ENCODE measurements at regions not wholly inside any gene's neighbourhood (a gene's known extent, or its start where the extent isn't known, plus 50 kb on each side); places are given as distances from the start of the nearest gene placed in this dataset.

DNA sequence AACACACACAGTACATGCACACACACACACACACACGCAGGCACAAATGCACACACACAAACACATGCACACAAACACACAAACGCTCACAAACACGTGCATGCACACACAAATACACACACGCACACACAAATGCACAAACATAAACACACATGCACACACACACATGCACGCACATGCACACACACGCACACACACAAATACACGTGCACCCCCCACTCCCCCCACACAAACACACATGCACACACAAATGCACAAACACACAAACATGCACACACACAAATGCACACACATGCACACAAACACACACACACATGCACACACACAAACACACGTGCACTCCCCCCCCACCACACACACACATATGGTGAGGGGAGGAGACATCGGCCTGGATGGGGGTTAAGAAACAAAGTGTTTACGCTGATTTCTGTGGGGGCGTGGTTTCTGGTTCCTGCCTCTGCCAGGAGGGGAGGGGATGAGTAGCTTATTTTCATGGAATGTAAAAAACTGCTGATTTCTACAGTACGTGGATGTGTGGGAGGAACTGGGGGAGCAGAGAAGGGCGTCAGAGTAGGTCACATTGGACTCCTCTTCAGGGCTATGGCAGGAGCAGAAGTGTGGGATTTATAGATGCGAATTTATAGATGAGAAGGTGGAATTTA, 607.2 kb downstream of the QKI start:
- DNase-seq (ENCODE audit: low read depth): no peak

DNA sequence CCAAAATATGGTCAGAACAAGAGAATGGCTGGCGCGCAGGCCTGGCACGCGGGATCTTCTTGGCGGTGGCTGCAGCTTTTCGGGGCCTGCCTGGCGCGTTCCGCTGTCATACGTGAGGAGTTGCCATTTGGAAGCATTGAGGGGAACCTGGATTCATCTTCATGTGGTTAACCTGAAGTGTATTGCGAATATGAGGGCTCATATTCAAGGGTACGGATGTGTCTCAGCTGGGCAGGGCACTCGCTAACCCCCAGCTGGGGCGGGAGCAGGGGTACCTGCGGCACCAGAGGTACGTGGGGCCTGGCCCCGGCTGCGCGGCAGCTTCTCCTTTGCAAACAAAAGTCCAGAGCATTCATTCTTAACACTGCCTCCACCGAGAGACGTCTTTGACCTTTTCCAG, 605.6 kb downstream of the QKI start:
- DNase-seq (ENCODE audit: low read depth): no peak

DNA sequence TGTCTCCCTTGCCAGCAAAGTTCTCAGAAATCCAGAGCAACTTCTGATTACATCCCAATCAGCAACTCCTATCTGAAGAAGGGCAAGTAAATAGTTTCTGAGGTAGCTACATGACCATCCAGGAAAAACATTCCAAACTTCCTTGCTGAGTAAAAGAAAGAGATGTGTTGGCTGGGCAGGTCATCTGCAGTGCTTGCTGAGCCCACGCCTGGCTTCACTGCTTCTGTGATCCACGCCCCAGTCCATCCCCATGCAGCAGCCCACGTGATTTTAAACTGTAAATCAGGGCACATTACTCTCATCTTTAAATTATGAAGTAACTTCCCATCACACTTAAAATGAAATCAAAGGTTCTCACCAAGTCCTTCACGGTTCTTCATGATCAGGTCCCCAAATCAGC, 603.6 kb downstream of the QKI start:
- no peak for DNase-seq (ENCODE audit: low read depth)

DNA sequence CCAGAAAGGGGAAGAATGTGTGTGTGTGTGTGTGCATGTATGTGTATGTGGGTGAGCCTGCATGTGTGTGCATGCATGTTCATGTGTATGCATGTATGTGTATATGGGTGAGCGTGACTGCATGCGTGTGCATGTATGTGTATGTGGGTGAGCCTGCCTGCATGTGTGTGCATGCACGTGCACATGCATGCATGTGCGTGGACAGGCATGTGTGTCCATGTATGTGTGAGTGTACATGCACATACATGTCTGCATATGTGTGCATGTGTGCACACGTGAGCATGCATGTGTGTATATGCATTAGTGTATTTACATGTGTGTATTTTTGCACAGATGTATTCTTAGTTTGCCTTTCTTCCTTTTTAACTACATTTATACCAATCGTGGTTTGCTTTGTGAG, 601.5 kb downstream of the QKI start:
- DNase-seq (ENCODE audit: low read depth): no peak

DNA sequence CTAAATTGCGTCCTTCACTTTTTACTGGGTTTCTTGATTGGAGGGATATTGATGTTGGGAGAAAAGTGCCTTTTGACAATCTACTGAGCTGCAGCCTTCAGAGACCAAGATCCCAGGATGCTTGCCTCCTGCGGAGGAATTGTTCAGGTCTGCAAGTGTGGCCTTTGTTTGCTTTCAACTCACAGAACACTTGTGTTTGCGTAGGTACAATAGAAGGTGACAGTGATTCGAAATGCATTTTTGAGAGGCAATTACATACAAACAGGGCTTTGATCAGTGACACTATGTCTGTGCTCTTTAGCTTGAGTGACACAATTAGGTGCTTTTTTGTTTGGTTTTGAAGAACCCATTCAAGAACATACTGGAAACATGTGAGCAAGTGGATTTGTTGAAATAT, 600.6 kb downstream of the QKI start:
- no peak for DNase-seq (ENCODE audit: low read depth)

DNA sequence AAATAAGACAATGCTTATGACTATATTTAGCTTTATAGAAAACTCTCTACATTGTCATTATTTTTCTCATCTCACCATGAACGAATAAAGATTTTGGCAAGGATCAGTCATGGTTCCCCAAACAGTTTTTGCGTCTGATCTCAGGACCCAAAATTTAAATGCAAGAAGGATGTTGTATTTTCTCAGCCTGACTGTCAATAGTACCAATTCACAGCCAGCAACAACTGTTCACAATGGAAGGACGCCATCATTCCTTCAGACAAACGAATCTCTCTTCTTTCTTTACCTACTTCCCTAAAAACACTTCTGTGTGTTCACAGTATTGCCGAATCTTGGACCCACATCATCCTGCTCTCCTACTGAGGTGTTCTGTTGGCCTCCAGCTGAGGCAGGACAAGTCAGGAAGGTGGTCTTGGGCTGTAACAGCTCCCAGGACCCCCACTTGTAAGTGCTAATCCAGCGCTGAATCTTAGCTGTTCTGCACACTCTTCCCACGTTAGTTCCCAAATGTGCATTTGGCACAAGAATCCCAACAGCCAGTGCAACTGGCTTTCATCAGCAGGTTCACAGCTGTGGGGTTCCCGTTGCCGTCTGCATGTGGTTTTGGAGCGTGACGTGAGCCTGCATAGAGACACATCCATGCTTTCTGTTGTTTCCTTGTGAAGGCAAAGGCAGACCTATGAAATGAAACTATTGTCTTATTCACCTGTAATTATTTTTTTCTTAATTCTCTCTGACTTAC, 600.0 kb downstream of the QKI start:
- DNase-seq (ENCODE audit: low read depth): no peak

DNA sequence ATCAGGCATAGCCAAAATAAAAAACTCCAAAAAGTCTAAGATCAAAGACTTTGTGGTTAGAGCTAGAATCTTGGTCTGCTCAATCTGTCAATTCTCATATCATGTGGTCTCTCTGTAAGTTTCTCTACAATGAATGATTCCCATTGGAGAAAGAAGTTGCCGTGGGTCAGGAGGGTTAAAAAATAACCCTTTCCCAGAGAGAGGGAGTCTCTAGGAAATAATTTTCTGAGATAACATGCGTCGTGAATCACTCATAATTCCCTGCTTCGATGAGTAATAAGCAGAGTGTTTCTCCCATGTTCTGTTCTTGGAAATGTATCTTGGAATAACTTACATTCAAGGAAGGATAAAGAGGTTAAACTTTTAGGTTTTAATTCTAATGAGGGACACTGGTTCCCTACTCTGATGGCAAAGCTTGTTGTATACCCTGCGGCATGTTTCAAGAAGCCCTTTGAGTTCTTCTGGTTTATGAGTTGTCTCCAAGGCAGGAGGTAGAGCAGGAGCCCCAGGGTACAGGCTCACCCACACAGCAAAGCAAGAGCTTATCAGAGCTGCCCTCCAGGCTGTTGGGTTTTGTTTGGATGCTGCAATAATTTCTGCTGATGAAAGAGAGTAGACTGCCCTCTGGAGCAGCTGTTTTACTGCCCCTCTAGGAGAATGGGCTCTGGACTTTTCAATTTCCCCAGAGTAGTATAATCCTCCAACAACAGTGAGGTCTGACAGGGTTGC, 599.1 kb downstream of the QKI start:
- DNase-seq (ENCODE audit: low read depth): no peak

DNA sequence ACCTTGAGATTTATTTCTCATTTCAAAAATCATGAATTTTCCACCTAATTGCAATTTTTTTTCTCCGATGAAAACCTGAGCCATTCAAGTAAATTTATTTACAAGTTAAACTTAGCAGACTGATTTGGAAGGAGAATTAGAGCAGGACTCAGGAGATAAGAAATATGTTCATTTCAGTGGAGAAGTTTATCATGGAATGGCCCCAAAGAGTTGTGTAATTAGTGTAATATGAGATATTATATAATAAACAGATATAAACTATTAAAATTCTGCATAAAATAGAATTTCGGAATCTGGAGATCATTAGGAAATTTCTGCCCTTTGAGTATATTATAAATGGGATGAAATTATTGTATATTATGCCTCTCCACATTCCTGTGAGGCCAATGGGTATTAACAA, 596.8 kb downstream of the QKI start:
- DNase-seq (ENCODE audit: low read depth): no peak

DNA sequence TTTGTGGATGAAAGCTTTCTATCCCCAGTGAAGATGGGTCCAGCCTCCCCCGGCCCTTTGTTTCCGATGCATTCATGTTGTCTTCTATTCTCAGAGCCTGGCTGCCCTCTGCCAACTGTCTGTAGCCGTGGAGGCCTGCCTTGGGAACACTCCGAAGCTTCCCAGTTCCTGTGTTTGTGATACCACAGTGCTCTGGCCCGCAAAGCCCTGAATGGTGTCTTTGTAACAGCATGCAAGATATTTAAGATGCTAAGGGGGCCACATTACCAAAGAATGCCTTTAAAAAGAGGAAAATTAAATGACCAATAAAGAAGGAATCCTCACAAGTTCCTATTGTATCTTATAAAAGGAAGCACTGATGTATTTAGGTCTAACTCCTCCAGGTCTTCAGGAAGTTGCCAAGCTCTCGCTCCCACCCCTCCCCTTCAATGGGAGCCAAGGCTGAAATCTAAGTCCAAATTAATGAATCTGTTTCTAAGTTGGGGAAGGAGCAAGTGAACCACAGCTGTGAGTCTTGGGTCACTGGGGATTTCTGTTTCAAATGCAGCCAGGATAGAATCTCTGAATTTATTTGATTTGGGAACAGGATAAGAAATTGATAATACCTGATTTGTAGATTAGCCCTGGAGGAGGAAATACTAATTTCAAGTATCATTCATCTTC, 596.1 kb downstream of the QKI start:
- DNase-seq (ENCODE audit: low read depth): no peak

DNA sequence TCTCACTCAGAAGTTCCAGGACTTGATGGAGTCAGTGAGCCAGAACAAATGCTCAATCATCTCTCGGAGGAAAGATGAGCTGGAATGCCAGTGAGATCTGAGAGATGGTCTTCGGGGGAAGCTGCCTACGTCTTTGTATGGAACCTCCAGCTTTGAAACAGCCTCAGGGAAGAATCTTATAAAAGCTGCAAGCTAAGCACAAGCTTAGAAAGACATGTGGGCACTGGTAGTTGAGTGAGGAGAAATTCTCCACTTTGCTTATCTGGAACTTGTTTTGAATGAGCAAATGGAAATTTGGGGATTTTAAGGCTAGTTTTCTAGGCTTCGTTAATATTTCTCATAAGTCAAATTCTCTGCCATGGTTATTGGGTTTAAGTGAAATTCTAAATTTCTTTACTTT, 594.4 kb downstream of the QKI start:
- no peak for DNase-seq (ENCODE audit: low read depth)

DNA sequence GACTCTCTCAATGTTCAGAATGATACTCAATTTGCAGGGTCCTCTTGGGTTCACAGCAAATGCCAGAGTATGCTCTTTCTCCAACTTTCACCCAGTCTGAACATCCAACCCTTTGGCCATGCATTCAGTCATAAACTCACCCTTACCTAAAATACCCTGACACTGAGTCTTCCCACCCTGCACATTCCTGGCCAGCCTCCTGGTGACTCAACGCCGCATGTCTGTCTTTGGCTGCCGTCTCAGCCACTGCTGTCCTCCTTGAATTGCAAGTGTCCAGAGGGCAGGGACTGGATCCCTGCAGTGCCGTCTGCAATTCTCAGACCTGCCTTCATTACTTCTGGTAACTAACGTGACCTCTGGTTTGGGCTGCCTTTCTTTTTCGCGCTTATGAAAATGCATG, 593.4 kb downstream of the QKI start:
- DNase-seq (ENCODE audit: low read depth): no peak

DNA sequence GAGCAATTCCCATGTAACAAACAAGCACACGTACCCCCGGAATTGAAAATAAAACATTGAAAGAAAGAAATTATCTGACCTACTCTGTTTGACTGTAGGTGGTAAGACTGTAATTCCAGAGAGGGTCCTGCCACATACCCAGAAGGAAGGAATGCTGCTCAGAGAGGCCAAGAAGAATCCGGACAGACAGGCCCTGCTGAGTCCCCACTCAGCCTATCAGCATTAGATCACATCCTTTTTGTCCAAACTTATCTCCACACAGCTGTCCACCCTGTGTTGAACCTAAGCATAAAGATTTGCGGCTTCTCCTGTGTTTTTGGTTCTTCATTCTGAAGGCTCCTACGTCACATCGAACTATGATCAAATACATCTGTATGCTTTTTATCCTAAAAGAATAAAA, 591.9 kb downstream of the QKI start:
- no peak for DNase-seq (ENCODE audit: low read depth)

DNA sequence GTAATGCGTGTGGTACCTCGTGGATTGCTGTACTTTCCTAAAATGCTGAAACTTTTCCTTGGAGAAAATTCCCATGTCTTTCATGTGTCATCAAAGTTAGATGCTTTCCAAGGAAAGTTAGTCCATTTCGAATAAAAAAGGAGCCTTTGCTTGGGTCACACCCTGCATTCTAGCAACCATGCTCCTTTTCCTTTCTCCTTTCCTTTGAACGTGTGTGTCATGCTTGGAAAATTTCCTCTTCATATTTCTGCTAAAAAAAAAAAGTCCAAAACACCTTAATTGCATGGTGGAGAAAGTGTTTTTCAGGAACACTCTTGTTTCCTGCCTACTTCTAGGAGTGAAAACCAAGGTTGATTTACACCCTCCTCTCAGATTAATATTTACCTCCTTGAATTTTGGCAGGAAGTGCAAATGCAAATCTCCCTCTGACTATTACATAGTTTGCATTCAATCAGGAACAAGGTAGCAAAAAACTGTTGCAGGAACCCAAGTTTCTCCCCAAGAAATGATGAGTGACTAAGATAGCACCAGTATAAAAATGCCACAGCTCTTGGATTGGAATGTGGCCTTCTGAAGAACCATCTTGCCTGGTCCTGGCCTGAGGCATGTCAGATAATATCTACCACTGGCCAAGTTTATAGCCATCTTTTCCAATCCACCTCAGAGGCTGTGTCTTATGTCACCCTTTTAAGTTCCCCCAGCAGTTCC, 590.6 kb downstream of the QKI start:
- DNase-seq (ENCODE audit: low read depth): no peak

DNA sequence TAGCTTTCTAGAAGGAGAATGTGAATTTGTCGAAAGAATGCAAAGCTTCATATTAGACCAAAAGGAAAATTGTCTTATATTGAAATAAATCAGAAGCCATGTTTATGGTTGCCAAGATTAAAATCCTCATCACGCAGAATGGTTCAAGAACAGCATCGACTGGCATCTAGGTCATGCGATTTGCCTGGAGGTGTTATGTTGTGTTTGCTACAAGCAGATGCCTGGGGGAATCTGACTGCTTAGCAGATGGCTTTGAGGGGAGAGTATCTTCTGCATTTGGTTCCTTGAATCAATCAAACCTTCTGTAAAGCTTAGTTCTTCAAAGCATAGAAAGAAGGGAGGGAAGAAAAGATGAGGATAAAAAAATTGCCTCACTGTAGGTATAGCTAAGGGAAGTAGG, 585.8 kb downstream of the QKI start:
- no peak for DNase-seq (ENCODE audit: low read depth)

DNA sequence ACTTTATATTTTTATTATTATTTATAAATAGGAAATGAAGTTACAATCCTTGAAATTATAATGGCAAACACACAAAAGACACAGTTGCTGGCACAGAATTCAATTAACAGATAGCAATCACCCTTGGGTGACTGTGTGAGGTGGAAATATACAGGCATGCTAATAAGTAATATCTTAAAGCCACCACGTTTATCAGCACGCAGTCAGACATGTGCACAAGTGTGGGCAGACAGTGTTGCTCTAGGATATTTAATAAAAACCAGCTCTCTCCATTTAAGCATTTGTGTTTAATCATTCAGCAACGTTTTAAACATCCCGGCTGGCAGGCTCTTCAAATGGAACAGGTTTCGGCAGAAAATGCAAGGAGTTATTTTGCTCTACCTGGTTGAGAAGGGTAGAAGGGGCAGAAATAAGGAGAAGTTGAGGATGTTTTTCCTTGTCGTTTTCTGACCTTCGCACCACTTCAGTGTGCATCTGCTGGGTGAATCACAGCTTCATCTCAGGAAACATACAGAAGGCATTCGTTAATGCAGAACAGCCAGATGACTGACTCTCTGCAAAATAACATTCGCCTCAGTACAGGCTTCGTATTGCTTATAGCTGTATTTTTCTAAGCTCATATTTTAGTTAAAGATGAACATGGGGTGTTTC, 585.1 kb downstream of the QKI start:
- no peak for DNase-seq (ENCODE audit: low read depth)

DNA sequence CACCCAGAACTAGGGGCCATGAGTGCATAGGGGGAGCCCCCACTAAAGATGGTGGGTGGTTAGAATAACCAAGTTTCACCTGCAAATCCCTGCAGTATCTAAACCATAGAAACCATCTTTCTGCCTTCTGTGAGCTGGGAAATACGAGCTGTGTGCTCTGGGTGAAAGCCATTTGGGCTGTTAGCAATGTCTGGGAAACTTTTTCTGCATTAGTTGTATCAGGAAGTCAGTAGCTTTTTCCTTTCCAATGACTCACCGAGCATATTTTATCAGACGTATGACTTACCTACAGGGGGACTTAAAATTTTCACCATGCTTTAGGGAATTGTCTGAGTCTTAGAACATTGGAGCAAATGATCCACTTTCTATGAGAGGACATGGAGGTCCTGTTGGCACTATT, 584.0 kb downstream of the QKI start:
- DNase-seq (ENCODE audit: low read depth): no peak

DNA sequence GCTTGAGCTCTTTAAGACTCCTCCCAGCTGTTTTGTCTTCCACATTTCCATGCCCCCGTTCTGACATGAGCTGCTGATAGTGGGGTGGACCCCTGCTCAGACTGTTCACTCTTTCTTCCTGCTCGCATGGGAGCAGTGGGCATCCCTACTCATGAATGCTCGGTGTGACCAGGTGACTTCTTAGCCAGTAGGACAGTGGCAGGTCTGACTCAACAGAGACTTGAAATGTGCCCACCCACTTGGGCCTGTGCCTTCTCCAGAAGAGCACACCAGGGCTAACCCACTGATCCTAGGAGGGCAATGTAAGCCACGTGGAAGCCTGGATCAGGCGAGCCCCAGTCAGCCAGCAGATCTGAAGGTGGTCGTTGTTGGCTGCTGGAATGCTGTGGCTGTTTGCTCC, 582.0 kb downstream of the QKI start:
- DNase-seq (ENCODE audit: low read depth): no peak

DNA sequence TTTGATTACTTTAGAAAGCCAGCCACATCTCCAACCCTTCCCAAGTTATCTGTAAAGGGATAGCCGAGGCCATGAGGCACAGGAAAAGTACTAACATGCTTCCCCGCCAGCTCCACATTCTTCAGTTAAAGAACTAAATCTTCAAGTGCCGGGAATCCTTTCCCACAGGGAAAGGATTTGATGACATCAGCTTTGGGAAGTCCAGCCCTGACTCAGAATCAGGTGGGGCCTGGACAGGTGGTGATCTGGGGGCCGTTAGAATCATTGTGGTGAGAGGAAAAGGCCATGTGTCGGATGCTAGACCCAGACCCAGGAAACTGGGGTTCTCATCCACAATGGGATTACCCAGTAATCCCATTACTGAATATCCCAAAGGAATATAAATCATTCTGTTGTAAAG, 580.0 kb downstream of the QKI start:
- DNase-seq (ENCODE audit: low read depth): no peak

DNA sequence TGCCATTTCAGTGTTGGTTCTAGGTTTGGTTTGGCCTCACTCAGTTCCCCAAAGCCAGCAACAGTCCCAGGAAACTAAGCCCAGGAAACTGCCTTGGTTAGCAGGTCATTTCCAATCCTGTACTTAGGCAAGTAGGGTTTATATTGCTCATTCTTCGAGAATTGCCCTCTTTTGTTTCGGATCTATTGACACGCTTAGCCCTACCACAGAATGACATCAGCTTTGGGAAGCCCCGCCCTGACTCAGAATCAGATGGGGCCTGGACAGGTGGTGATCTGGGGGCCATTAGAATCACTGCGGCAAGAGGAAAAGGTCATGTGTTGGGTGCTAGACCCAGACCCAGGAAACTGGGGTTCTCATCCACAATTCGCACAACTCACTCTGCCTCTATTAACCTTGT, 578.2 kb downstream of the QKI start:
- no peak for DNase-seq (ENCODE audit: low read depth)

DNA sequence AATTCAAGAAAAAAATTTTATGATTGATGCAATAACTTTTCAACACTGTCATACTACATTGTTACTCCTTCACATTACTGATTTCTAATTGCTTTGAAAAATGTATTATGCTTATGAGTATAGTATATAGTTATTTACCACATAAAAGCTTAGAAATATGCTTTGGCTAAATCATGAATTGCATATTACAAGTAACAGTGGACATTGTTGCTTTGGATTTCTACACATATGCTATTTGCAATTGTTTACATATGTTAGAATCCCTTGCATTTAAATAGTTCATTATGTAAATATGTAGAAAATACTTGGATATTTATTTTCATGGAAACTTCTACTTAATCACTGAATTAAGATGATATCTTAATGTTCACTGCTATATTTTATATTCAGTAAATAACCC, 577.5 kb downstream of the QKI start:
- DNase-seq (ENCODE audit: low read depth): no peak

DNA sequence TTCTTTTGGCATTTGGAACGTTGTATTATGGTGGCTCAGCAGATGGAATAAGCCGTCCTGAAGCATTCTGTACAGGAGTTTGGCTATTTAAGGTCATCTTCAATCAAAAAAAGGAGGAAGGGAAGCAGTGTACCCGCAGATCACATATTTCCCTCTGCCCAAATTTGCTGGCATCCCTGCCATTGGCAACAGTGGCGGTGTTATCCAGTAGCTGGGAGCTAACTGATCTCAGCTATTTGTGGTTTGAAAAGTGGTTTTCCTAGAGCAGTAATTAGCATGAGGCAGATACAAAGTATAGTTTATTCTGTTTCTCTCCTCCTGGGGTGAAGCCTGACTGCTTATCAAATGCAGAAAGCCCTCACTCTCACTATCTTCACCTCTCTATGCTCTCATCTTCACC, 576.8 kb downstream of the QKI start:
- DNase-seq (ENCODE audit: low read depth): no peak

DNA sequence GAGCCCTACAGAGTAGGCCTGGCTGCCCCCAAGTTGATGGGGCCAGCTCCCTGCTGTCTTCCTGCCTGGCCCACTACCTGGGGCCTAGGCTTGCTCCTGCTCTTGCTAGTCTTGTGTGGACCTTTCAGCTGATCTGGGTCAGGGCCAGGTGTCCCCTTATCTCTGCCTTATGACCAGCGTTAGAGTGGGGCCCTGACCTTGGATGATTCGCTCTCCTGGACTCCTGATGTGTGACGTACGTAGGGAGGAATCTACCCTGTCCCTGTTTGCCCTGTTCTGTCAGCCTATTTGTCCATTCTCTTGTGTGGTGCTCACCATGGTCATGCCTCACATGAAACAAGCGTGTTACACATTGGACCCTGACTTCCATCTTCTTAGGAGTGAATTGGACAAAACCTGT, 571.8 kb downstream of the QKI start:
- no peak for DNase-seq (ENCODE audit: low read depth)

Data from T-helper 22 cell (primary cell).